ENCODE measurements at regions not wholly inside any gene's neighbourhood (a gene's known extent, or its start where the extent isn't known, plus 50 kb on each side); places are given as distances from the start of the nearest gene placed in this dataset.

- ATAC-seq = no peak
- intact Hi-C loops (cut with DNase I) = no loop called here
- Histone ChIP-seq H3K4me1 (no peaks in the 10 kb centered on the region), H3K36me3 (replicated peaks in 1 of 2; ENCODE audit: insufficient read depth in 1 of 2, low read depth in 2 of 2) (no peaks in the 10 kb centered on the region), H3K27ac (no peak overlapping the region), H3K9me3 (no peaks in the 10 kb centered on the region), H3K4me3 (no peak overlapping the region), H3K27me3 (no peaks in the 10 kb centered on the region)
- no peak for TF ChIP-seq POLR2A (IDR thresholded peaks at IDR 0.05)
- no peak for TF ChIP-seq CTCF (IDR thresholded peaks at IDR 0.05)
- WGBS, 2 donors = 46 to 67% methylated on average over 9 of the region's 9 CpGs
- DNase-seq = no peak
Measured at GRCh38 chr2:2686222-2686621, 355.1 kb upstream of the MYT1L start.

- ATAC-seq (no peak), DNase-seq (no peak)
- H3K27ac ChIP-seq = no peak overlapping the region
- TF ChIP-seq CTCF (IDR thresholded peaks at IDR 0.05) (no peak), POLR2A (IDR thresholded peaks at IDR 0.05) (no peak)
- no peak overlapping the region for H3K4me3 ChIP-seq
- intact Hi-C loops (cut with DNase I) = no loop called here
- no peaks in the 10 kb centered on the region for H3K36me3 ChIP-seq (replicated peaks in 1 of 2; ENCODE audit: insufficient read depth in 1 of 2, low read depth in 2 of 2)
- H3K9me3 ChIP-seq = no peaks in the 10 kb centered on the region
- WGBS, 2 donors = 45 to 64% methylated on average over 9 of the region's 9 CpGs
- H3K27me3 ChIP-seq = no peaks in the 10 kb centered on the region
- H3K4me1 ChIP-seq = no peaks in the 10 kb centered on the region
Measured at GRCh38 chr2:2683606-2684224, 352.6 kb upstream of the MYT1L start.

GRCh38 chr2:2682700-2683342, 351.7 kb upstream of the MYT1L start:
- no peak for ATAC-seq

GRCh38 chr2:2681711-2682251, 350.7 kb upstream of the MYT1L start:
- DNase-seq = no peak
- H3K4me3 ChIP-seq = no peak overlapping the region
- no peaks in the 10 kb centered on the region for H3K36me3 ChIP-seq (replicated peaks in 1 of 2; ENCODE audit: insufficient read depth in 1 of 2, low read depth in 2 of 2)
- no peak overlapping the region for H3K27ac ChIP-seq
- H3K9me3 ChIP-seq = no peaks in the 10 kb centered on the region
- 32 to 40% methylated on average over 16 of the region's 16 CpGs for WGBS, 2 donors
- no peak for TF ChIP-seq CTCF (IDR thresholded peaks at IDR 0.05)
- TF ChIP-seq POLR2A (IDR thresholded peaks at IDR 0.05) = no peak
- ATAC-seq = no peak
- intact Hi-C loops (cut with DNase I) = no loop called here
- H3K27me3 ChIP-seq = no peaks in the 10 kb centered on the region
- no peaks in the 10 kb centered on the region for H3K4me1 ChIP-seq

More at GRCh38 chr2:2682700-2683342, 351.7 kb upstream of the MYT1L start:
- no peaks in the 10 kb centered on the region for H3K9me3 ChIP-seq
- H3K4me1 ChIP-seq = no peaks in the 10 kb centered on the region
- DNase-seq = no peak
- no peaks in the 10 kb centered on the region for H3K36me3 ChIP-seq (replicated peaks in 1 of 2; ENCODE audit: insufficient read depth in 1 of 2, low read depth in 2 of 2)
- no peak for TF ChIP-seq CTCF (IDR thresholded peaks at IDR 0.05)
- TF ChIP-seq POLR2A (IDR thresholded peaks at IDR 0.05) = no peak
- intact Hi-C loops (cut with DNase I) = no loop called here
- no peaks in the 10 kb centered on the region for H3K27me3 ChIP-seq
- H3K27ac ChIP-seq = no peak overlapping the region
- 80 to 90% methylated on average over 17 of the region's 17 CpGs for WGBS, 2 donors
- no peak overlapping the region for H3K4me3 ChIP-seq

All from body of pancreas (tissue), 4 donors.